ENCODE measurements at regions not wholly inside any gene's neighbourhood (a gene's known extent, or its start where the extent isn't known, plus 50 kb on each side); places are given as distances from the start of the nearest gene placed in this dataset.

DNA sequence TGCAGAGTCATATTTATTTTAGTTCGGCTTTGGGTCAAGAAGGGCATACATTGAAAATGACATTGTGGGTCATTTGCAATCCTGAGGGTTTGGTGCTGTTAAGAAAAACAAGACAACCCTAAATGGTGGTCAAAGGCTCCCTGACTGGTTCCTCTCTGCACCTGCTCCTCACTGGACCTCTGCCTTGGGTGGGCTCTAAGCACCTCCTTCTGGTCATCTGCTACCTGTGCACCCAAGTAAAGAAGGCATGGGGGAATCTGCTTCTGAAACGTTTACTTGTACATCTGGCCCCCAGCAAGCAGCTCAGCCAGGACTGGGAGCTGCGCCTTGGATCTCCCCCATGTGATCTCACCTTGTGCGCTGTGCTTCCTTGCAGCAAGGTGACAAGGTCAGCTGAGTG, 55.2 kb upstream of the MAL start (continued):
- no peak for TF ChIP-seq CREB1 (CRISPR knock-in tag; IDR thresholded peaks at IDR 0.05)
- no peak for TF ChIP-seq TEAD1 (CRISPR knock-in tag; IDR thresholded peaks at IDR 0.05)
- no peak for TF ChIP-seq AR (CRISPR knock-in tag; IDR thresholded peaks at IDR 0.05)
- TF ChIP-seq GTF2I (CRISPR knock-in tag; conservative IDR thresholded peaks at IDR 0.05), result no peak

Measured in WTC11 (cell line).